Stromal cell of bone marrow (primary cell): ENCODE measurements at regions not wholly inside any gene's neighbourhood (a gene's known extent, or its start where the extent isn't known, plus 50 kb on each side); places are given as distances from the start of the nearest gene placed in this dataset.
"Not testable (repeated sequence)": the region's sequence is repeated elsewhere in the genome, so short reads cannot be mapped to it uniquely, and the experiment has no call there.

ENCODE experiments used
- DNase-seq: peaks from one replicate; pipeline ENCODE4 v3.0.0-alpha.2; 2012; ENCODE audit warnings: low read depth

- no peak for DNase-seq
Observed at GRCh38 chr16:80254970-80255369, 285.8 kb upstream of the DYNLRB2 start.

GRCh38 chr16:80253741-80254140 lies 287.1 kb upstream of the DYNLRB2 start:
- no peak for DNase-seq

- DNase-seq: no peak
Observed at GRCh38 chr16:80250381-80250780, 290.4 kb upstream of the DYNLRB2 start.

GRCh38 chr16:80243303-80243702 lies 297.5 kb upstream of the DYNLRB2 start:
- not testable (repeated sequence) for DNase-seq

- not testable (repeated sequence) for DNase-seq
Observed at GRCh38 chr16:80242279-80242678, 298.5 kb upstream of the DYNLRB2 start.

GRCh38 chr16:80233097-80233835 lies 307.5 kb upstream of the DYNLRB2 start:
- DNase-seq: no peak

- DNase-seq: peak; percentile 93
Observed at GRCh38 chr16:80231888-80232287, 308.9 kb upstream of the DYNLRB2 start.

- peak; percentile 70 for DNase-seq
Observed at GRCh38 chr16:80231121-80231520, 309.7 kb upstream of the DYNLRB2 start.

GRCh38 chr16:80230328-80231120 lies 310.3 kb upstream of the DYNLRB2 start:
- no peak for DNase-seq

- DNase-seq: no peak
Observed at GRCh38 chr16:80226499-80226898, 314.3 kb upstream of the DYNLRB2 start.

- no peak for DNase-seq
Observed at GRCh38 chr16:80210787-80211186, 330.0 kb upstream of the DYNLRB2 start.

GRCh38 chr16:80208743-80209142 lies 332.1 kb upstream of the DYNLRB2 start:
- no peak for DNase-seq

GRCh38 chr16:80208015-80208414 lies 332.8 kb upstream of the DYNLRB2 start:
- no peak for DNase-seq

GRCh38 chr16:80203821-80204220 lies 337.0 kb upstream of the DYNLRB2 start:
- no peak for DNase-seq

GRCh38 chr16:80202831-80203413 lies 337.9 kb upstream of the DYNLRB2 start:
- DNase-seq: no peak

- no peak for DNase-seq
Observed at GRCh38 chr16:80200079-80200478, 340.7 kb upstream of the DYNLRB2 start.

- DNase-seq: no peak
Observed at GRCh38 chr16:80199614-80200013, 341.2 kb upstream of the DYNLRB2 start.

- DNase-seq: no peak
Observed at GRCh38 chr16:80198311-80199299, 342.2 kb upstream of the DYNLRB2 start.

GRCh38 chr16:80197741-80198201 lies 343.0 kb upstream of the DYNLRB2 start:
- peak; percentile 67 for DNase-seq

GRCh38 chr16:80191928-80192327 lies 348.9 kb upstream of the DYNLRB2 start:
- no peak for DNase-seq

GRCh38 chr16:80189476-80190175 lies 351.2 kb upstream of the DYNLRB2 start:
- no peak for DNase-seq
